ENCODE measurements at regions not wholly inside any gene's neighbourhood (a gene's known extent, or its start where the extent isn't known, plus 50 kb on each side); places are given as distances from the start of the nearest gene placed in this dataset.
"Not testable (repeated sequence)": the region's sequence is repeated elsewhere in the genome, so short reads cannot be mapped to it uniquely, and the experiment has no call there.

DNA sequence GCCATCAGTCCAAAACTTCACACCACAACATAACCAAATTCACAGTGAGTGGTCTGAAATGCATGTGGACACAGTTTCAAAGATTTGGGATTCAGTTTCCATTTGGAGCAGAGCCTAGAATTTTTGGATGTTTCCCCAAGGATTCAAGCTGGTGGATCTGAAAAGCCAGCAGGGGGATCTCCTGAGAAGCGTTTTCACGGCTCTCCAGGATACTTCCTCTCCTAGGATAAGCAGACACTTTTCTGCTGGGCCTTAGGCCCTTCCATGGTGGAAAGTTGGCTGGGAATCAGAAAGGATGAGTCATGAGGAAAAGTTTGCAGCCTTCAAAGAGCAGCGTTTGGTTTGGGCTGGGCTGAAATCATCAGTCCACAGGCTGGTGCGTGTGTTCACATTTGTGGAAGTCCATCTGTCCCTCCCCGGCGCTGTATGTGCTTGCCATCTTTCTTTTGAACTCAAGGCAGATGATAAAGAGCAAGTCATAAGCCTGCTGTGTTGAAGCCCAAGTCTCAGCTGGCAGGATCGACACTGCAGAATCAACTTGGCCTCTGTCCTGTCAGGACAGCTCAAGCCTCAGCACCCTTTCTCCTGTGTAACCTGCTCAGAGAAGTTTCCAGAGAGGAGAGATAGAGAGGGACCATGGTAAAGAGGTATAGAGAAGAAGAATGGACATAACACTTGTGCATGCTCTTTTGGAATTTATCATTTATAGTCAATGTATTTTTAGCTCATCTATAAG is 152.6 kb upstream of the MSX2 start:
- Mint-ChIP-seq H3K36me3 (peaks cover 0 to 14% of the 10 kb centered on the region in 2 donors), H3K4me3 (no peak overlapping the region), H3K4me1 (no peaks in the 10 kb centered on the region), H3K9me3 (peaks cover 0 to 8% (median 4%) of the 10 kb centered on the region in 7 donors), H3K27ac (no peak overlapping the region), H3K27me3 (no peaks in the 10 kb centered on the region)
- DNase-seq (no peak), ATAC-seq (ENCODE audit: low read depth in 2 of 2) (no peak)

GRCh38 chr5:174572591-174572990 is 151.8 kb upstream of the MSX2 start:
- H3K4me3 Mint-ChIP-seq, result no peak overlapping the region
- no peak overlapping the region for H3K27ac Mint-ChIP-seq
- H3K4me1 Mint-ChIP-seq, result no peaks in the 10 kb centered on the region
- H3K27me3 Mint-ChIP-seq, result no peaks in the 10 kb centered on the region
- H3K36me3 Mint-ChIP-seq, result peaks cover 0 to 14% of the 10 kb centered on the region in 2 donors
- peaks cover 0 to 8% (median 4%) of the 10 kb centered on the region in 7 donors for H3K9me3 Mint-ChIP-seq
- no peak for DNase-seq
- ATAC-seq (ENCODE audit: low read depth in 2 of 2), result no peak

DNA sequence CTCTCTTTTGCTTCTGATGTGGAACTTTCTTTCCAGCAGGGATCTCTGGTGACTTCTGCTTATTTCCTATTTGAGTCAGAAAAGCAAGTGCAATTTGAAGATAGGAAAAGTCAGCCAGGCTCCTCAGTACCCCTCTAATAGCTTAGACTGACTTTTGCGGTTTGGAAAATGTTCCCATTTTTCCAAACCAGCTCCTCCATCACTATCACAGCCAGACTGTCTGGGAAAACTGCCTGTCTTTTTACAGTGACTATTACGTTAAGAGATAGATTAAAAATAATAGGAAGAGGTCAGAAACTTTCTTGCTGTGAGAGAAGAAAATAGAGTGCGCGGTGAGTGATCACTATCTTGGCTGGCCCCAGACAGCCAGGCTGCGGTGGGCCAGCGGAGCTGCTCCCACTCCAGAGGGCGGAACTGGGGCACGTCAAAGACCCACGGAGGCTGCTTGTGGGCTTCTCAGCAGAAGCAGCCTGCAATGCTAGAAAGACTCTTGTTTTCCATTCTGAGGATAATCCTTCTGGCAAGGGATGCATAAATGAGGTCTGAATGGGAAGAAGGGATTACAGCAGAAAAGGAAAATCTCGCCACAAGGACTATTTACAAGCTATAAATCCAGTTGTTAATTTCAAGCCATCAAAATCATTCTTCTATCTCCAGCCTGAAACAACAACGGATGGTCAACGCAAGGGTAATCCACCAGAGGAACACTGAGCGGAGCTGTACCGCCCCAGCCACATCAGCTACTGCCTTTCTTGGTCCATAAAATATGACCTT is 151.0 kb upstream of the MSX2 start:
- H3K27ac Mint-ChIP-seq, result no peak overlapping the region
- peaks cover 0 to 14% of the 10 kb centered on the region in 2 donors for H3K36me3 Mint-ChIP-seq
- H3K4me3 Mint-ChIP-seq, result no peak overlapping the region
- peaks cover 0 to 8% (median 4%) of the 10 kb centered on the region in 7 donors for H3K9me3 Mint-ChIP-seq
- H3K4me1 Mint-ChIP-seq, result no peaks in the 10 kb centered on the region
- no peaks in the 10 kb centered on the region for H3K27me3 Mint-ChIP-seq
- DNase-seq, result no peak
- ATAC-seq (ENCODE audit: low read depth in 2 of 2), result no peak

DNA sequence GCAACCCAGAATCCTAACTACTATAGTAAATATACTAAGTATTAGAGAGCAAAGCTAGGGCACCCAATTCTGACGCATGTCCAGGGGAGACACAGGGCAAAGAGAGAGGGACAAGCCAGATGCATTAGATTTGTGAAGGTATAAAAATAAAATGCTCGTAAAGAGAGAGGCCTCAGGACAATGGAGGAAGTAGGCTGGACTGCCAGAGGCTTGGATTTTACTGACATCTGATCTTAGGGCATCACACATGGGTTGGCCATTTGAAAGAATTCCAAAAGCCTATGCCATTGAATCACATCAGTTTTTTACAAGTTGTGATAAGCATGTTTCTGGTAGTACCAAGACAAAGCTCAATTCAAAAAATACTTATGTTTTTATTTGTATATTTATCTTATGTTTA is 149.3 kb upstream of the MSX2 start:
- H3K9me3 Mint-ChIP-seq, result peaks cover 0 to 4% (median 0%) of the 10 kb centered on the region in 7 donors
- H3K27ac Mint-ChIP-seq, result no peak overlapping the region
- ATAC-seq (ENCODE audit: low read depth in 2 of 2) (no peak), DNase-seq (no peak)
- peaks cover 0 to 5% of the 10 kb centered on the region in 2 donors for H3K36me3 Mint-ChIP-seq
- H3K4me3 Mint-ChIP-seq, result no peak overlapping the region
- H3K4me1 Mint-ChIP-seq, result no peaks in the 10 kb centered on the region
- H3K27me3 Mint-ChIP-seq, result no peaks in the 10 kb centered on the region

DNA sequence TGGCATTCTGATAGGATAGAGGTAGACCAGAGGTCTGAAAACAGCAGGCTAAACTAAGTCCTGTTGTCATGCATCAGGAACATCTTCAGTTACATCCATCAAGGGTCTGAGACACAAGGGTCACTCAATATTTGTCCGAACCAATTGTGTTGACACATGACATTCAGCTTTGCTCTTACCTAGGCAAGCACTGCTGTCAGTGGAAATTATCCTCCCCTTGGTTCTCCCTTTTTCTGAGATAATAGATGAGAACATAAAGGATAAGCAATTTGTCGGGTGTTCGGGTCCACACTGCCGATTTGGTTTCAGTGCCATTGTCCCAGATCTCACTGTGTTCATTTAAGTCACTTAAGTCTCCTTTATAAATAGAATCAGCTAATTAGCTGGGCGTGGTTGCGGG is 148.3 kb upstream of the MSX2 start:
- DNase-seq, result no peak
- Mint-ChIP-seq H3K9me3 (peaks cover 0 to 4% (median 0%) of the 10 kb centered on the region in 7 donors), H3K27me3 (no peaks in the 10 kb centered on the region), H3K4me1 (no peaks in the 10 kb centered on the region), H3K4me3 (no peak overlapping the region), H3K36me3 (no peaks in the 10 kb centered on the region), H3K27ac (no peak overlapping the region)
- no peak for ATAC-seq (ENCODE audit: low read depth in 2 of 2)

DNA sequence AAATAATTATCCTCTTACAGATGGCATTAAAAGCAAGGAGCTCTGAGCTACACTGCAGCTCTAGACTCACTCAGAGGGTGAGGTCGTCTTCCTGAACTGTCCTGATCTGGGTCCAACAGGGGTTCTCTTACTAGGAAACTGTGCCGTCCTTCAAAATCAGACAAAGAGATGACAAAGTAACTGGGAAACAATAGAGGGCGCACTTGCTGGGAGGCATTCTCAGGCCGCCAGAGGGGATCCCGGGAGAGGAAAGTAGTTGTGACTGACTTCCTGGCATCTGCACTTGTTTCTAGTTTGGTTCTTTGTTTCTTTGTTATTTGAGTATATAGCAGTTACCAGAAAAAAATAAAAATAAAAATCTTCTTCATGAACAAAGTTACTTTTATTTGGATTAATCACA is 142.9 kb upstream of the MSX2 start:
- H3K36me3 Mint-ChIP-seq, result no peaks in the 10 kb centered on the region
- H3K4me1 Mint-ChIP-seq, result no peaks in the 10 kb centered on the region
- DNase-seq (no peak), ATAC-seq (ENCODE audit: low read depth in 2 of 2) (no peak)
- no peak overlapping the region for H3K4me3 Mint-ChIP-seq
- H3K9me3 Mint-ChIP-seq, result peaks cover 4 to 15% (median 11%) of the 10 kb centered on the region in 7 donors
- peaks cover 0 to 3% (median 0%) of the 10 kb centered on the region in 3 donors for H3K27me3 Mint-ChIP-seq
- H3K27ac Mint-ChIP-seq, result no peak overlapping the region

DNA sequence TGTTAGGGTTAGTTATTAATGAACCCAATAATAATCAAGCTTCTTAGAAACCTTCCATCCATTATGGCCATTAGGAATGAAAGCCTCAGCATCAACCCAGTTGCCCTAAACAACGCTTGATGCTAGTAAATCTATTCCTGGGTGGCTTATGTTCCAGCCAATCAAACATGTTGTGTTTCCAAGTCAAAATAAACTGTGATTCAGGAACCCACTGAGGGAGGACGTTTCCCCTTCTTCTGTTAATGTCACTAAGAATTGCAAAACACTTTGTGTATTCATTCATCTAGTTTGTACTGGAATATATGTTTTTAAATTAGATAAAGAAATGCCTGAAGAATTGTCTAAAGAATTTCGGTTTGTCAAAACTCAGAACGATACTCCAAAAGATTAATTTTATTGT is 142.5 kb upstream of the MSX2 start:
- no peaks in the 10 kb centered on the region for H3K36me3 Mint-ChIP-seq
- DNase-seq, result no peak
- no peak overlapping the region for H3K4me3 Mint-ChIP-seq
- H3K27ac Mint-ChIP-seq, result no peak overlapping the region
- no peaks in the 10 kb centered on the region for H3K4me1 Mint-ChIP-seq
- ATAC-seq (ENCODE audit: low read depth in 2 of 2), result no peak
- H3K27me3 Mint-ChIP-seq, result peaks cover 0 to 3% (median 0%) of the 10 kb centered on the region in 3 donors
- peaks cover 4 to 16% (median 12%) of the 10 kb centered on the region in 7 donors for H3K9me3 Mint-ChIP-seq

- no peaks in the 10 kb centered on the region for H3K36me3 Mint-ChIP-seq
- peaks cover 4 to 16% (median 12%) of the 10 kb centered on the region in 7 donors for H3K9me3 Mint-ChIP-seq
- no peak for ATAC-seq (ENCODE audit: low read depth in 2 of 2)
- no peak overlapping the region for H3K4me3 Mint-ChIP-seq
- peaks cover 0 to 3% (median 0%) of the 10 kb centered on the region in 3 donors for H3K27me3 Mint-ChIP-seq
- no peaks in the 10 kb centered on the region for H3K4me1 Mint-ChIP-seq
- no peak for DNase-seq
- H3K27ac Mint-ChIP-seq, result no peak overlapping the region
Observed at GRCh38 chr5:174583071-174583470, 141.3 kb upstream of the MSX2 start.

DNA sequence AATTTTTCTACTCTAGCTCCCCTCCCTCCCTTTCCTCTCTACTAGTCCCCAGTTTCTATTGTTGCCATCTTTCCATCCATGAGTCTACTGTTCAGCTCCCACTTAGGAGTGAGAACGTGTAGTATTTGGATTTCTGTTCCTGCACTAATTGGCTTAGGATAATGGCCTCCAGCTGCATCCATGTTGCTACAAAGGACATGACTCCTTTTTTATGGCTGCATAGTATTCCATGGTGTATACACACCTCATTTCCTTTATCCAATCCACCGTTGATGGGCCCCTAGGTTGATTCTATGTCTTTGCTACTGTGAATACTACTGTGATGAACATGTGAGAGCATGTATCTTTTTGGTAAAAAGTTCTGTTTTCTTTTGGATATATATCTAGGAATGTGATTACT is 138.9 kb upstream of the MSX2 start:
- DNase-seq, result no peak
- no peak overlapping the region for H3K4me3 Mint-ChIP-seq
- no peaks in the 10 kb centered on the region for H3K4me1 Mint-ChIP-seq
- no peak for ATAC-seq (ENCODE audit: low read depth in 2 of 2)
- H3K9me3 Mint-ChIP-seq, result peaks cover 4 to 19% (median 12%) of the 10 kb centered on the region in 7 donors
- H3K36me3 Mint-ChIP-seq, result no peaks in the 10 kb centered on the region
- no peak overlapping the region for H3K27ac Mint-ChIP-seq
- H3K27me3 Mint-ChIP-seq, result peaks cover 0 to 3% (median 0%) of the 10 kb centered on the region in 3 donors

GRCh38 chr5:174586163-174586562 is 138.2 kb upstream of the MSX2 start:
- H3K9me3 Mint-ChIP-seq, result peaks cover 4 to 19% (median 12%) of the 10 kb centered on the region in 7 donors
- not testable (repeated sequence) for H3K36me3 Mint-ChIP-seq

GRCh38 chr5:174589011-174589410 is 135.4 kb upstream of the MSX2 start:
- Mint-ChIP-seq H3K36me3 (no peaks in the 10 kb centered on the region), H3K4me3 (no peak overlapping the region), H3K27ac (no peak overlapping the region), H3K27me3 (no peaks in the 10 kb centered on the region), H3K4me1 (no peaks in the 10 kb centered on the region), H3K9me3 (peaks cover 4 to 19% (median 12%) of the 10 kb centered on the region in 7 donors)
- no peak for ATAC-seq (ENCODE audit: low read depth in 2 of 2)
- no peak for DNase-seq

More at GRCh38 chr5:174586163-174586562, 138.2 kb upstream of the MSX2 start:
- ATAC-seq (ENCODE audit: low read depth in 2 of 2); H3K4me3 Mint-ChIP-seq; H3K27ac Mint-ChIP-seq; H3K4me1 Mint-ChIP-seq; H3K27me3 Mint-ChIP-seq; DNase-seq: not testable (repeated sequence)

DNA sequence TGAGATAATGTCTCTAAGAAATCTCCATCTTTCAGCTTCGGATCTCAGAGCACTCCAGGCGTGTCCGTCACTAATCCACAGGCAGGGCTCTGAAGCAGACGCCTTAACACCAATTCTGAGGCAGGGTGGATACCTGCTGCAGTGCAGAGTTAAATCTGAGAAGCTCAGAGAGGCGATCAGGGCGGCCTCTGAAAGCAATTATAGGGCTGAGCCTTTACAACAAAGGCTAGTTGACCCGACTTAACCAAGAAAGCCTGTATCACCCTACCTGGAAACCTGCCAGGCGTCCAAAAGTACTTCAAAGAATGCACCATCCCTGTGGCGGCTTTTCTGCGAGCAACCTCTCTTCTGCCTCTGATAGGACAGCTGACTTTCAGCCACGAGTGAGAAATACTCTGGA is 134.8 kb upstream of the MSX2 start:
- Mint-ChIP-seq H3K9me3 (peaks cover under 1 to 19% (median 12%) of the 10 kb centered on the region in 7 donors), H3K36me3 (no peaks in the 10 kb centered on the region), H3K27me3 (no peaks in the 10 kb centered on the region), H3K4me1 (no peaks in the 10 kb centered on the region), H3K27ac (no peak overlapping the region), H3K4me3 (no peak overlapping the region)
- ATAC-seq (ENCODE audit: low read depth in 2 of 2) (no peak), DNase-seq (no peak)

DNA sequence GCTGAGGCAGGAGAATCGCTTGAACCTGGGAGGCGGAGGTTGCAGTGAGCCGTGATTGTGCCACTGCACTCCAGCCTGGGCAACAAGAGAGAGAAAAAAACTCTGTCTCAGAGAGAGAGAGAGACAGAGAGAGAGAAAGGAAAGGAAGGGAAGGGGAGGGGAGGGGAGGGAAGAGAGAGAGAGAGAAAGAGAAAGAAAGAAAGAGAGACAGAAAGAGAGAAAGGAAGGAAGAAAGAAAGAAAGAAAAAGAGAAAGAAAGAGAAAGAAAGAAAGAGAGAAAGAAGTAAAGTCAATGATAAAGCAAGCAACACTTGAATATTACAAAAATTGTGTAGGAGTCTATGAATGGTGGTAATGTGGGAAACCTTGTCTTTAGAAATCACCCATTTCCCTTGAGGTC is 133.6 kb upstream of the MSX2 start:
- H3K9me3 Mint-ChIP-seq, result peaks cover 0 to 13% (median 8%) of the 10 kb centered on the region in 7 donors
- DNase-seq, result no peak
- no peak overlapping the region for H3K27ac Mint-ChIP-seq
- ATAC-seq (ENCODE audit: low read depth in 2 of 2), result no peak
- no peaks in the 10 kb centered on the region for H3K27me3 Mint-ChIP-seq
- no peaks in the 10 kb centered on the region for H3K36me3 Mint-ChIP-seq
- no peaks in the 10 kb centered on the region for H3K4me1 Mint-ChIP-seq
- no peak overlapping the region for H3K4me3 Mint-ChIP-seq

GRCh38 chr5:174596429-174596828 is 128.0 kb upstream of the MSX2 start:
- ATAC-seq (ENCODE audit: low read depth in 2 of 2), result no peak
- peaks cover 0 to 10% (median 0%) of the 10 kb centered on the region in 7 donors for H3K9me3 Mint-ChIP-seq
- no peak for DNase-seq
- peaks cover 0 to 5% (median 0%) of the 10 kb centered on the region in 3 donors for H3K4me1 Mint-ChIP-seq
- no peak overlapping the region for H3K27ac Mint-ChIP-seq
- no peaks in the 10 kb centered on the region for H3K36me3 Mint-ChIP-seq
- peaks cover 0 to 8% (median 6%) of the 10 kb centered on the region in 3 donors for H3K27me3 Mint-ChIP-seq
- H3K4me3 Mint-ChIP-seq, result no peak overlapping the region

All from naive B cell (primary cell).